ENCODE measurements at regions not wholly inside any gene's neighbourhood (a gene's known extent, or its start where the extent isn't known, plus 50 kb on each side); places are given as distances from the start of the nearest gene placed in this dataset.

GRCh38 chr20:24100370-24101011 lies 111.9 kb upstream of the GGTLC1 start (continued):
- TF ChIP-seq CTCFL (IDR thresholded peaks at IDR 0.05; ENCODE audit: borderline replicate concordance, insufficient read depth, low read depth, low read length, poor library complexity, severe bottlenecking) = peak; percentile 57
- peak in 1 of 2 experiments; percentile 39; a peak in 2 of 4 replicates for TF ChIP-seq RAD21 (CRISPR knock-in tag; conservative IDR thresholded peaks at IDR 0.05 in 1 of 2, IDR thresholded peaks at IDR 0.05 in 1 of 2)
- no peak for TF ChIP-seq CGGBP1 (CRISPR knock-in tag; IDR thresholded peaks at IDR 0.05)
- no peak for TF ChIP-seq FOXP1 (CRISPR knock-in tag; IDR thresholded peaks at IDR 0.05)
- no peak for TF ChIP-seq HDAC3 (IDR thresholded peaks at IDR 0.05; ENCODE audit: borderline replicate concordance, partially characterized antibody)
- no peak for TF ChIP-seq NCOR1 (IDR thresholded peaks at IDR 0.05)
- TF ChIP-seq ZNF830 (CRISPR knock-in tag; IDR thresholded peaks at IDR 0.05) = no peak
- TF ChIP-seq CEBPZ (IDR thresholded peaks at IDR 0.05; ENCODE audit: borderline replicate concordance, low read depth, low read length) = no peak
- TF ChIP-seq POU5F1 (IDR thresholded peaks at IDR 0.05; ENCODE audit: borderline replicate concordance, low read depth, low read length, partially characterized antibody) = no peak
- no peak for TF ChIP-seq ZNF589 (CRISPR knock-in tag; IDR thresholded peaks at IDR 0.05; ENCODE audit: low read depth)
- no peak for TF ChIP-seq MAX (CRISPR knock-in tag; IDR thresholded peaks at IDR 0.05)
- no peak for TF ChIP-seq POLR2A (conservative IDR thresholded peaks at IDR 0.05)

All from K562 (cell line).